ENCODE measurements at regions not wholly inside any gene's neighbourhood (a gene's known extent, or its start where the extent isn't known, plus 50 kb on each side); places are given as distances from the start of the nearest gene placed in this dataset.
A peak's percentile ranks its signal among the peaks of the same experiment; 100 is the strongest.
"Not testable (repeated sequence)": the region's sequence is repeated elsewhere in the genome, so short reads cannot be mapped to it uniquely, and the experiment has no call there.

DNA sequence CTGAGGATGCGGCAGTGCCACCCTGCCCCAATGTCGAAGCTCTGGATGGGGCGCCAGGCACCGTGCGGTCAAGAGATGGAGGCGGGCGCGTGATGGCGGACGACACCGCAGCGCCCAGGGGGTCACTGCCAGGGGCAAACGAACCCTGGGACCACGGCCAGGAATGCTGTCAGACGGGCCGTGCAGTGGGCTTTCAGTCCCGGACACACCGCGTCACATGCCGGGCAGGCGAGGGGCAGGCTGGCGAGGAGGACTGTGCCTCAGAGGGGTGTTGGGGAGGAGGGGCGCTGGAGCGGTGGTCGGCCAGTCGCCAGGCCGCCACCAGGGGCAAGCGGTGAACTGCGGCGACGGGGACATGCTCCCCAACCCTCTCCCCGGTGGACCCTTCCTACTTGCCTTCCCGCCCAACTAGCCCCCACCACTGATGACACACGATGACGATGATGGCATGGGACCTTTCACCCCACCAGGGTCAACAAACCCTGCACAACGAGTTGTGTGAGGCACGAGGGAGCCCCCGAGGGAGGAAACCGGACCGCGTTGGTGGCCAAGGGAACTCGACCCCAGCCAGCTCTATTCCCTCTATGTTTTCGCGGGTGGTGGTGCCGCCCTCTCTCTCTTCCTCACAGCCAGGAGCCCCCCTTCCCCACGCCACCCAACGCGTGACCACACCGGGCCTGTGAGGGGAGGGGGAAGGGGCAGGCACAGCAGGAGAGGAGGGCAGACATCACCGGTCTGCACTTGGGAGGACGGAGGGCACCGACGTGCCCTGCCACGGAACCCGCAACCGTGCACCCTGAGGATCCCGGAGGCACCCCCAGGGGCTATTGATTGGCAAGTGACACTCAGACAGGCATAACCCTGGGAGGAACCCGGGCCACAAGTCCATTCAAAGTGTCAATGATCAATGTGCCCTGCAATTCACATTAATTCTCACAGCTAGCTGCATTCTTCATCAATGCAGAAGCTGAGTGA is 1960.9 kb upstream of the DEFB115 start:
- Mint-ChIP-seq H3K4me3 (no peak overlapping the region), H3K4me1 (ENCODE audit: low read depth) (no peaks in the 10 kb centered on the region)

DNA sequence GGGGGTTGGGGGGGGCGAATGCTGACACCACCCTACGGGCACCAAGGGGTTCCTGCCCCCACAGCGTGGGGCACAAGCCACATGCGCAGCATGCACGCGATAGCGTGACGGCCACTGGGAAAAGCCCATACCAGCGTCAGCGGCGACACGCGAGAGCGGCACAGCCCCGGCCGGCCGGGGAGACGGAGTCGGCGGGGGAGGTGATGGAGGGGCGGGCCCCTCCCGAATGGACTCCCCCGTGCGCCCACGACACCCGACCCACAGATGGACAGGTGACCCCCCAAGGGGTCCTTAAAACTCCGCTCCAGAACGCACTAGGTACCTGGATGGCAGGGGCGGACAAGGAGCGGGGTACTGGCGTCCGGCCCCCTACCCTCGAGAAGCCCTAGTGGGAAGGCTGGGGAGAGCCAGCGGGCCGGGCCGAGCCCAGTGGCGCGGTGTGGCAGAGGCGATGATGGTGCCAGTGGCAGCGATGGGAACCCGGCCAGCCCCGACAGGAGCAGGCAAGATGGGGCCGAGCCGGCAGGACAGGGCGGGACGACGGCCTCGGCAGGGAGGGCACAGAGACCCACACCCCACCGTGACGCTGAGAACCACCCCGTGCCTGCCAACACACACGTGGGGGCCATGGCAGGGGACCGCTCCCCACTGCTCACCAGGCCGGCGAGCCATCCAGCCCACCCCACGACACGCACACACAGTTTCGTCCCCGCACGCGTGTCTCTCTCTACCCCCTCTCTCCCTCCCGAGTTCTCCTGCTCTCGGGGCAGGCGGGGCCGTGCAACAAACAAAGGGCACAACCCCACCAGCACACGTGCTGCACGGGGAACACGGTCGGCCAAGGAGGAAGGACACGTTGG is 1959.8 kb upstream of the DEFB115 start:
- H3K4me3 Mint-ChIP-seq = no peak overlapping the region
- H3K27ac Mint-ChIP-seq = no peak overlapping the region
- no peaks in the 10 kb centered on the region for H3K27me3 Mint-ChIP-seq
- H3K36me3 Mint-ChIP-seq (ENCODE audit: low read depth) = peaks cover 14% of the 10 kb centered on the region
- H3K9me3 Mint-ChIP-seq = peaks cover 22% of the 10 kb centered on the region
- no peaks in the 10 kb centered on the region for H3K4me1 Mint-ChIP-seq (ENCODE audit: low read depth)

More for the DNA sequence above, 1960.9 kb upstream of the DEFB115 start:
- H3K27me3 Mint-ChIP-seq = no peaks in the 10 kb centered on the region
- H3K27ac Mint-ChIP-seq = no peak overlapping the region
- H3K36me3 Mint-ChIP-seq (ENCODE audit: low read depth) = peaks cover 14% of the 10 kb centered on the region
- H3K9me3 Mint-ChIP-seq = peaks cover 22% of the 10 kb centered on the region

DNA sequence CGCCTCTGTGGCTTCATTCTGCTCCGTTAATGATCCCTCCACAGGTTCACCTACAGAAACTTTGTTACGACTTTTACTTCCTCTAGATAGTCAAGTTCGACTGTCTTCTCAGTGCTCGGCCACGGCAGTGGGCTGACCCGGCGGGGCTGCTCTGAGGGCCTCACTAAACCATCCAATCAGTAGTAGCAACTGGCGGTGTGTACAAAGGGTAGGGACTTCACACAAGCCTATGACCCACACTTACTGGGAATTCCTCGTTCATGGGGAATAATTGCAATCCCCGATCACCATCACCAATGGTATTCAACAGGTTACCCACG is 1959.2 kb upstream of the DEFB115 start:
- peaks cover 14% of the 10 kb centered on the region for H3K36me3 Mint-ChIP-seq (ENCODE audit: low read depth)
- no peak overlapping the region for H3K4me3 Mint-ChIP-seq
- H3K9me3 Mint-ChIP-seq = peaks cover 25% of the 10 kb centered on the region
- no peaks in the 10 kb centered on the region for H3K4me1 Mint-ChIP-seq (ENCODE audit: low read depth)
- H3K27me3 Mint-ChIP-seq = no peaks in the 10 kb centered on the region
- no peak overlapping the region for H3K27ac Mint-ChIP-seq

DNA sequence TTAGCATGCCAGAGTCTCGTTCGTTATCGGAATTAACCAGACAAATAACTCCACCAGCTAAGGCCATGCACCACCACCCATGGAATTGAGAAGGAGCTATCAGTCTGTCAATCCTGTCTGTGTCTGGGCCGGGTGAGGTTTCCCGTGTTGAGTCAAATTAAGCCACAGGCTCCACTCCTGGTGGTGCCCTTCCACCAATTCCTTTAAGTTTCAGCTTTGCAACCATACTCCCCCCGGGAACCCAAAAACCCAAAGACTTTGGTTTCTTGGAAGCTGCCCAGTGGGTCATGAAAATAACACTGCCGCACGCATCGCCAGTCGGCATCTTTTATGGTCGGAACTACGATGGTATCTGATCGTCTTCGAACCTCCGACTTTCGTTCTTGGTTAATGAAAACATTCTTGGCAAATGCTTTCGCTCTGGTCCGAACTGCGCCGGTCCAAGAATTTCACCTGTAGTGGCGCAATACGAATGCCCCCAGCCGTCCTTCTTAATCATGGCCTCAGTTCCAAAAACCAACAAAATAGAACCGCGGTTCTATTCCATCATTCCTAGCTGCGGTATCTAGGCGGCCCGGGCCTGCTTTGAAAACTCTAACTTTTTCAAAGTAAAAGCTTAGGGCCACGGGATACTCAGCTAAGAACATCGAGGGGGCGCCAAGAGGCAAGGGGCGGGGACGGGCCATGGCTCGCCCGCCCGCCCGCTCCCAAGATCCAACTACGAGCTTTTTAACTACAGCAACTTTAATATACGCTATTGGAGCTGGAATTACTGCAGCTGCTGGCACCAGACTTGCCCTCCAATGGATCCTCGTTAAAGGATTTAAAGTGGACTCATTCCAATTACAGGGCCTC is 1958.5 kb upstream of the DEFB115 start:
- H3K4me1 Mint-ChIP-seq (ENCODE audit: low read depth) = no peaks in the 10 kb centered on the region
- H3K36me3 Mint-ChIP-seq (ENCODE audit: low read depth) = peaks cover 14% of the 10 kb centered on the region
- H3K27me3 Mint-ChIP-seq = no peaks in the 10 kb centered on the region
- no peak overlapping the region for H3K27ac Mint-ChIP-seq
- H3K9me3 Mint-ChIP-seq = peaks cover 27% of the 10 kb centered on the region
- no peak overlapping the region for H3K4me3 Mint-ChIP-seq

DNA sequence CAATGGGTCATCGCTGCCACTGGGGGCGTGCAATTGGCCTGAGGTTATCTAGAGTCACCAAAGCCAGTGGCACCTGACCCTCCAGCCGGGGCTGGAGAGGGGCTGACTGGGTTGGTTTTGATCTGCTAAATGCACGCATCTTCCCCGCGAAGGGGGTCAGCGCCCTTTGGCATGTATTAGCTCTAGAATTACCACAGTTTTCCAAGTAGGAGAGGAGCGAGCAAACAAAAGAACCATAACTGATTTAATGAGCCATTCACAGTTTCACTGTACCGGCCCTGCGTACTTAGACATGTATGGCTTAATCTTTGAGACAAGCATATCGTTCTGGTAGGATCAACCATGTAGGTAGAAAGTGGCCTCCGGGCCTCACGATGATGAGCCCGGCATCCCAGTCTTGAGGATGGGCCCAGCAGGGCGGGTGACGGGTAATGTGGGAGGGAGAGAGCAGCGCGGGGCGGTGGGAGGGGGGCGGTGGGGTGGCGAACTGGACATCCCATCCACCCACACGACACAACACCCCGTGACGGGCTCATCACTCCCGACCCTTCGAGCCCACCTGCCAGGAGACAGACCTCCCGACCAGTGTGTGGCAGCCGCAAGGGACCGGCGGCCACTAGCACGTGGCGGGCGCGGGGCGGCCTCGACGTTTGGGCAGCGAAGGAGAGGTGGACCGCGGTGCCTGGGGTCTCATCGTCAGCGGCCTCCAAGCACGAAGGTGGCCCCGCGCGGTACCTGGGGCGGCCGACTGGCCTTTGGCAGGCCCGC is 1957.5 kb upstream of the DEFB115 start:
- Mint-ChIP-seq H3K36me3 (ENCODE audit: low read depth) (peaks cover 14% of the 10 kb centered on the region), H3K4me3 (no peak overlapping the region), H3K27ac (no peak overlapping the region), H3K4me1 (ENCODE audit: low read depth) (peaks cover 5% of the 10 kb centered on the region), H3K9me3 (peaks cover 32% of the 10 kb centered on the region), H3K27me3 (no peaks in the 10 kb centered on the region)

DNA sequence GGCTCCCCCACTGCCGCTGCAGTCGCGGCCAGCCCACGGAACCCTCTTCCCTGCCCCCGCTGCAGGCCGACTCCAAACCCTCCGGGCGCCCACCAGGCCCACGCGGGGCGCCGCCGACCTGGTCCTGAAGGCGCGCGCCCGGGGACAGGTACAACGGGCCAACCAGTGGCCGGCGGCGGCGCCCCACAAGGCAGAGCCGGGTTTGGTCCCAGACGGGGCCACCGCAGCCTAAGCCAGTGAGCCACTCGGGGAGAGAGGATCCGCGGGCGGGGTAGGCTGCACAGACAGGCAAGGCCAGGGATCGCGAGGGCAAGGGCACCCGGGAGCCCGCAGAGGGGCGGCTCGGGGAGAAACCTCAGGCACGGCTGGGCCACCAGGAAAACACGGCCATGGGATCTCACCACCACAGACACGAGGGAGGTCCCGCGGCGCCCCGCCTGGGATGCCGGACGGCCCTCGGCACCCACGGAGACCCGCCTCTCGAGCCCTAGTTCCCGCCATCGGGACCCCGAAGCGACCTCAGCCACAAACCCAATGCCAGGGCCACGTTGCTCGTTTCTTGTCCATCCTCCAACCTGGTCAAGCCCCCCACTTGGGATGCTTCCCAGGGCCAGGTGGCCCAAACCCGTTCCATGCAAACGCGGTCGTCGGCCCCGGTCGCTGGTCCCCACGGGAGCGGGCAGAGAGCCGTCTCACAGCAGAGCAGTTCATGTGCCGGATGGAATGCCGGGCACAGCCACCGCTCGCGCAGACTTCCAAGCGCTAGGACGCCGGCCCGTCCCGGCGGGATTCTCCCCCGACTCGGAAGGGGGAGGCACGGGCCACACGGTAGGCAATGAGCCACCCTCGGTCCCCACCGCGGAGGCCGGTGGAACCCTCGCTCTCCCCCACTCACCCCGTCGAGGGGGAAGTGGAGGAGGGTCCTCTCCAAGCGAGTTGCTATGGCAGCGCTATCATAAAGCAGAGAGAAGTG is 1956.6 kb upstream of the DEFB115 start:
- H3K9me3 Mint-ChIP-seq = peaks cover 37% of the 10 kb centered on the region
- peaks cover 14% of the 10 kb centered on the region for H3K4me1 Mint-ChIP-seq (ENCODE audit: low read depth)
- H3K27ac Mint-ChIP-seq = no peak overlapping the region
- H3K36me3 Mint-ChIP-seq (ENCODE audit: low read depth) = peaks cover 18% of the 10 kb centered on the region
- H3K4me3 Mint-ChIP-seq = no peak overlapping the region
- H3K27me3 Mint-ChIP-seq = no peaks in the 10 kb centered on the region

DNA sequence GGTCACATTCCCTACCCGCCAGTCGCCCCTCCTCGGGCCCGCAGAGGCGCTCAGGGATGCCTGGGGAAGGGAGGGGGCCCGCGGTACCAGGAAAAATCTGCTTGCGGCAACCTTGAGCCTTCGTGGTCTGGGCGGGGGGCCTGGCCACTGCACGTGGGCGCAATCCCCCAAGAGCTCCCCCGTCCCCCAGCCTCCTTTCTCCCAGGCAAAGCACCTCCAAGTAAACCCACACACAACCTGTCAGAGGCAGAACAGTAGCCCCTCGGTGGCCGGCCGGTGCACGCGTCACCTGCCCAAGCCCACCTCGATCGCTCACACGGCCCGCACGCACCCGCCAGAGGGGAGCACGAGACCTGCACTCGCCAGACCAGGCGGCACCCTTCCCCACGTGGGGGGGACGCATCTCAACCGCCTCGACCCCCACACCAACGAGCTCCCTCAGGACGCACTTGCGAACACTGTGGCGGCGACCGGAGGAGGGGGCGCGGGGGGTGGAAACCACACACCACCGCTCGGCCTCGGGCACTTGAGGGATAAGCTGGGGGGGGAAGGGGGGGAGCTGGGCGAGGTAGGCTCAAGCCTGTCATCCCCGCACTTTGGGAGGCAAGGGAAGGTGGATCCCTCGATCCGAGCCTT is 1955.7 kb upstream of the DEFB115 start:
- H3K4me1 Mint-ChIP-seq (ENCODE audit: low read depth) = peaks cover 21% of the 10 kb centered on the region
- no peak overlapping the region for H3K27ac Mint-ChIP-seq
- no peak overlapping the region for H3K4me3 Mint-ChIP-seq
- peaks cover 34% of the 10 kb centered on the region for H3K9me3 Mint-ChIP-seq
- H3K27me3 Mint-ChIP-seq = no peaks in the 10 kb centered on the region
- H3K36me3 Mint-ChIP-seq (ENCODE audit: low read depth) = peaks cover 18% of the 10 kb centered on the region

DNA sequence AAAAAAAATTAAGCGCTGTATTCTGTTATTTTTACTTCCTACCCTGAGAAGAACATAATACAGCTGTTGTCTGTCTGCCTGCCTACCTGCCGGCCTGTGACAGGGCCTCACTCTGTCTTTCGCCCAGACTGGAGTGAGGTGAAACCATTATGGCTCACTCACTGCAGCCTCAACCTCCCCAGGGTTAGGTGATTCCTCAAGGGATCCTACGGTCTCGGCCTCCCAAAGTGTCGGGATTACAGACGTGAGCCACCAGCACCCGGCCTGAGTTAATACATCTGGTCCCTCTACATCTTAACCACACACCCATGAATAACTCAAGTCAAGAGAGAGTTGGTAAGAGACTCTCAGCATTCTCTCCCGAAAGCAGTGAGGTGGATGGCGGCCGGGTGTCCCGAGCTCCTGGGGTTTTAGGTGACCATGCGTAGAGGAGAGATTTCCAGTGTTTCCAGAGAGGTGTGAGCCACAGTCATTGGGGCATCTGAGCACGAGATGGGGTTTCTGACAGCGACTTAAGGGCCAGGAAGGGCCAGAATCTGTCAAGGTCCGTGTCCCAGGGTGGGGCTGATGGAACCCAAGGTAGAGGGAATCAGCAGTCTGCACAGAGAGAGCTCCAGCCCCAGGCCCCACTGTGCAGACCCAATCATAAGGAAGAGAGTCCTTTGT is 1954.4 kb upstream of the DEFB115 start:
- H3K27ac Mint-ChIP-seq = no peak overlapping the region
- H3K36me3 Mint-ChIP-seq (ENCODE audit: low read depth) = peaks cover 14% of the 10 kb centered on the region
- H3K4me1 Mint-ChIP-seq (ENCODE audit: low read depth) = peaks cover 27% of the 10 kb centered on the region
- H3K27me3 Mint-ChIP-seq = no peaks in the 10 kb centered on the region
- no peak overlapping the region for H3K4me3 Mint-ChIP-seq
- peaks cover 39% of the 10 kb centered on the region for H3K9me3 Mint-ChIP-seq

DNA sequence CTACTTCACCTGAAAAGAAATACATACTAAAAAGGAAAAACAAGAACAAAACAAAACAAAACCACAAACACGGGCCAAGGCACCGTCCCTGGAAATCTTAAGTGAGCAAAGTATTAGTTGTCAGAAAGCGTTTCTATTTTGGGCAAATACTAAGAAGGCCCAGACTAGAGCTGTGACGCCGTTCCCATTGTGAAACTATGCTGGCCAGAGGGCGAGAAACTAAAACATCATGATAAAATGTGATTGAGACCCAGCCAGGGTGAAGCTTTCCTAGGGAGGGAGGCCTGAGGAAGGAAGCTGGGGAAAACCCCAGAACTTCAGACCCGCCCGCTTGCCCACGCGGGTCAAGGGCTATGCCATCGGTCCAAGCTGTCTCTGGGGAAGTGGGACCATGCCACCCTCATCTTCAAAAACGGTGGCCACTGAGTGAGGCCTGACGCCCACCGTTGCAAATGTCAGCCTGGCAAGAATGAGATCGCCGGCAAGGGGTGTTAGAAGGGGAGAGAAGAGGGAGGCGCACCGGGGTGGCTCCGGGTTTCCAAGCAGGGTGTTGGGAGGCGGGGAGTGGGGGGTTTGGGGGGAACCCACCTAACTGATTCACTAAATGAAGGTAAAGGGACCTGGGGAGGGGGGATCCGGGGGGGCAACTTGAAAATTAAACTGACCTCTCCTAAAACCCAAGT is 1950.9 kb upstream of the DEFB115 start:
- no peaks in the 10 kb centered on the region for H3K27me3 Mint-ChIP-seq
- H3K27ac Mint-ChIP-seq = peak overlapping the region; percentile 90
- peaks cover 4% of the 10 kb centered on the region for H3K36me3 Mint-ChIP-seq (ENCODE audit: low read depth)
- peak overlapping the region; percentile 11 for H3K4me3 Mint-ChIP-seq
- peaks cover 34% of the 10 kb centered on the region for H3K9me3 Mint-ChIP-seq
- H3K4me1 Mint-ChIP-seq (ENCODE audit: low read depth) = peaks cover 29% of the 10 kb centered on the region

DNA sequence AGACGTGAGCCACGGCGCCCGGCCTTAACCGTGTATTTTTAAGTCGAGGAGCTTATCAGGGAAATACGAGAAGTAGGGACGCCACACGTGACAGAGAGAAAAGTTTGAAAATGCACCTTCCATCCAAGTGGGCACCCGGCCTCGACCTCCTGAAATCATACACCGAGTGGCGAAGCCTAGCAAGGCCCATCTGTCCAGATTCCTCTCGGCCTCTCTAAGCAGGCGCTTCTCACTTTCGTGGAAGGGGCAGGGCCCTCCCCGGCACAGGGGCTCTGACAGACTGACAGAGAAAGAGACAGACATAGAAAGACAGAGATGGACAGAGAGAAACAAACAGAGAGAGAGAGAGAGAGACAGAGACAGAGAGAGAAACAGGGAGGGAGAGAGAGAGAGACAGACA is 1950.0 kb upstream of the DEFB115 start:
- H3K4me3 Mint-ChIP-seq; H3K36me3 Mint-ChIP-seq (ENCODE audit: low read depth); H3K27me3 Mint-ChIP-seq: not testable (repeated sequence)
- peak overlapping the region; percentile 64 for H3K27ac Mint-ChIP-seq
- H3K4me1 Mint-ChIP-seq (ENCODE audit: low read depth) = peaks cover 29% of the 10 kb centered on the region
- peaks cover 38% of the 10 kb centered on the region for H3K9me3 Mint-ChIP-seq

DNA sequence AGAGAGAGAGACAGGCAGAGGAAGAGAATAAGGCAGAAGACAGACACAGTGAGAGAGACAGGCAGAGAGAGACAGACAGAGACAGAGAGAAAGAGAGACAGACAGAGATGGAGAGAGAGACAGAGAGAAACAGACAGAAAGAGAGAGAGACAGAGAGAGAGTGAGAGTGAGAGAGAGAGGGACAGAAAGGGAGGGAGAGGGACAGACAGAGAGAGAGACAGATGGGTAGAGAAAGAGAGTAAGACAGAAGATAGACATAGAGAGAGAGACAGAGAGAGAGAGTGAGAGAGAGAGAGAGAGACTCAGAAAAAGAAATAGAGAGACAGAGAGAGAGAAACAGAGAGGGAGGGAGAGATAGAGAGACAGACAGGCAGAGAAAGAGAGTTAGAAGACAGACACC is 1948.5 kb upstream of the DEFB115 start:
- H3K4me3 Mint-ChIP-seq; H3K36me3 Mint-ChIP-seq (ENCODE audit: low read depth); H3K27me3 Mint-ChIP-seq: not testable (repeated sequence)
- Mint-ChIP-seq H3K4me1 (ENCODE audit: low read depth) (peaks cover 29% of the 10 kb centered on the region), H3K9me3 (peaks cover 35% of the 10 kb centered on the region), H3K27ac (peak overlapping the region; percentile 5)

DNA sequence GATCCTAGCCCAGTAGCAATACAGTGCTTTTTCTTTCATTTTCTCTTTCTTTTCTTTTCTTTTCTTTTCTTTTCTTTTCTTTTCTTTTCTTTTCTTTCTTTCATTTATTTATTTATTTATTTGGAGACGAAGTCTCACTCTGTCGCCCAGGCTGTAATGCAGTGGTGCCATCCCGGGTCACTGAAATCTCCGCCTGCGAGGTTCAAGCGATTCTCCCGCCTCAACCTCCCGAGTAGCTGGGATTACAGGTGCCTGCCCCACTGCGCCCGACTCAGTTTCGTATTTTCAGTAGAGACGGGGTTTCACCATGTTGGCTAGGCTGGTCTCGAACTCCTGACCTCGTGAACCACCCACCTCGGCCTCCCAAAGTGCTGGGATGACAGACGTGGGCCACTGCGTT is 1948.0 kb upstream of the DEFB115 start:
- not testable (repeated sequence) for H3K4me3 Mint-ChIP-seq; H3K27ac Mint-ChIP-seq; H3K27me3 Mint-ChIP-seq; H3K36me3 Mint-ChIP-seq (ENCODE audit: low read depth)
- H3K9me3 Mint-ChIP-seq = peaks cover 40% of the 10 kb centered on the region
- peaks cover 29% of the 10 kb centered on the region for H3K4me1 Mint-ChIP-seq (ENCODE audit: low read depth)
